ENCODE measurements at regions not wholly inside any gene's neighbourhood (a gene's known extent, or its start where the extent isn't known, plus 50 kb on each side); places are given as distances from the start of the nearest gene placed in this dataset.

DNA sequence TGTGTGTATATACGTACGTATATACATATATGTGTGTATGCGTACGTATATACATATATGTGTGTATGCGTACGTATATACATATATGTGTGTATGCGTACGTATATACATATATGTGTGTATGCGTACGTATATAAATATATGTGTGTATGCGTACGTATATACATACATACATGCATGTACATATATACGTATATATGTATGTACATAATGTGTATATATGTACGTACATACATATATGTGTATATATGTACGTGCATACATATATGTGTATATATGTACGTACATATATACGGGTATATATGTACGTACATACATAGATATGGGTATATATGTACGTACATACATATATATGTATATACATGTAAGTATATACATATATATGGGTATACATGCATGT lies 332.1 kb downstream of the CRPPA start:
- Histone ChIP-seq H3K36me3 (ENCODE audit: control insufficient read depth, insufficient read depth, low read length) (no peaks in the 10 kb centered on the region), H3K9me1 (ENCODE audit: control insufficient read depth, insufficient read depth, low read length) (no peaks in the 10 kb centered on the region), H3K4me1 (replicated peaks in 1 of 2; ENCODE audit: control insufficient read depth in 2 of 2, insufficient read depth in 2 of 2, low read length in 2 of 2) (0 out of 5 replicates have a peak, but pooled peaks cover 0 to 3% of the 10 kb centered on the region in 2 experiments), H3K9me3 (replicated peaks; ENCODE audit: control insufficient read depth, insufficient read depth, low read depth, low read length) (no peaks in the 10 kb centered on the region; the same call in 1 of the 2 replicates), H3K27ac (ENCODE audit: extremely low read depth, low read depth, low read length) (no peak overlapping the region), H3K79me2 (ENCODE audit: control insufficient read depth, insufficient read depth, low read length) (no peaks in the 10 kb centered on the region), H3K27me3 (ENCODE audit: control insufficient read depth in 2 of 2, insufficient read depth in 2 of 2, low read length in 2 of 2) (no peaks in the 10 kb centered on the region), H3K9ac (ENCODE audit: insufficient read depth in 1 of 2, low read depth in 2 of 2, low read length in 2 of 2) (no peak overlapping the region), H2AFZ (ENCODE audit: low read depth, low read length) (no peak overlapping the region), H3K4me2 (ENCODE audit: insufficient read depth, low read length) (no peak overlapping the region), H3K4me3 (no peak overlapping the region), H4K20me1 (replicated peaks; ENCODE audit: control insufficient read depth, insufficient read depth, low read length) (no peaks in the 10 kb centered on the region)
- in situ Hi-C loops (cut with MboI) (loop anchor here (10.0 to 25.0 kb wide), 2 partner anchors 473 to 826 kb away; no protein-coding TSS in a partner anchor), intact Hi-C loops (cut with micrococcal nuclease) (no loop called here)
- DNase-seq (ENCODE audit: extremely low read depth in 1 of 4, low spot score in 3 of 4) (no peak), FAIRE-seq (no peak), ATAC-seq (no peak)
- ChIA-PET POLR2A (no interaction called here), CTCF (ENCODE audit: low intra/inter-chr PET ratio) (no interaction called here)
- WGBS (ENCODE audit: insufficient coverage, low coverage, missing lambda C conversion rate), result 87% methylated on average over 19 of the region's 19 CpGs
- no TSS peak for BruUV-seq (replicated peaks)
- TF ChIP-seq ZNF408 (CRISPR knock-in tag; IDR thresholded peaks at IDR 0.05; ENCODE audit: low read depth) (peak; percentile 84), ZNF277 (CRISPR knock-in tag; IDR thresholded peaks at IDR 0.05; ENCODE audit: borderline replicate concordance) (peak; percentile 93; the same call in 1 of the 2 replicates), NFIX (CRISPR knock-in tag; IDR thresholded peaks at IDR 0.05; ENCODE audit: low read depth) (peak; percentile 64), SLC30A9 (CRISPR knock-in tag; IDR thresholded peaks at IDR 0.05) (peak; percentile 84; the same call in 1 of the 2 replicates), MTF1 (CRISPR knock-in tag; IDR thresholded peaks at IDR 0.05; ENCODE audit: borderline replicate concordance) (peak; percentile 64; the same call in 1 of the 2 replicates), ZNF140 (CRISPR knock-in tag; IDR thresholded peaks at IDR 0.05) (peak; percentile 45; the same call in 1 of the 2 replicates), MTA2 (IDR thresholded peaks at IDR 0.05; ENCODE audit: low read depth) (no peak), GABPB2 (CRISPR knock-in tag; conservative IDR thresholded peaks at IDR 0.05) (0 out of 2 replicates have a peak, but pooled peaks have one; percentile 58), ATF1 (CRISPR knock-in tag; IDR thresholded peaks at IDR 0.05) (no peak), ATF1 (tag; IDR thresholded peaks at IDR 0.05) (no peak), ZNF707 (CRISPR knock-in tag; conservative IDR thresholded peaks at IDR 0.05) (peak; percentile 51), ZNF76 (CRISPR knock-in tag; IDR thresholded peaks at IDR 0.05; ENCODE audit: borderline replicate concordance) (0 out of 2 replicates have a peak, but pooled peaks have one; percentile 26), TAF7 (tag; IDR thresholded peaks at IDR 0.05) (no peak)
- TF ChIP-seq, protein P1, sequence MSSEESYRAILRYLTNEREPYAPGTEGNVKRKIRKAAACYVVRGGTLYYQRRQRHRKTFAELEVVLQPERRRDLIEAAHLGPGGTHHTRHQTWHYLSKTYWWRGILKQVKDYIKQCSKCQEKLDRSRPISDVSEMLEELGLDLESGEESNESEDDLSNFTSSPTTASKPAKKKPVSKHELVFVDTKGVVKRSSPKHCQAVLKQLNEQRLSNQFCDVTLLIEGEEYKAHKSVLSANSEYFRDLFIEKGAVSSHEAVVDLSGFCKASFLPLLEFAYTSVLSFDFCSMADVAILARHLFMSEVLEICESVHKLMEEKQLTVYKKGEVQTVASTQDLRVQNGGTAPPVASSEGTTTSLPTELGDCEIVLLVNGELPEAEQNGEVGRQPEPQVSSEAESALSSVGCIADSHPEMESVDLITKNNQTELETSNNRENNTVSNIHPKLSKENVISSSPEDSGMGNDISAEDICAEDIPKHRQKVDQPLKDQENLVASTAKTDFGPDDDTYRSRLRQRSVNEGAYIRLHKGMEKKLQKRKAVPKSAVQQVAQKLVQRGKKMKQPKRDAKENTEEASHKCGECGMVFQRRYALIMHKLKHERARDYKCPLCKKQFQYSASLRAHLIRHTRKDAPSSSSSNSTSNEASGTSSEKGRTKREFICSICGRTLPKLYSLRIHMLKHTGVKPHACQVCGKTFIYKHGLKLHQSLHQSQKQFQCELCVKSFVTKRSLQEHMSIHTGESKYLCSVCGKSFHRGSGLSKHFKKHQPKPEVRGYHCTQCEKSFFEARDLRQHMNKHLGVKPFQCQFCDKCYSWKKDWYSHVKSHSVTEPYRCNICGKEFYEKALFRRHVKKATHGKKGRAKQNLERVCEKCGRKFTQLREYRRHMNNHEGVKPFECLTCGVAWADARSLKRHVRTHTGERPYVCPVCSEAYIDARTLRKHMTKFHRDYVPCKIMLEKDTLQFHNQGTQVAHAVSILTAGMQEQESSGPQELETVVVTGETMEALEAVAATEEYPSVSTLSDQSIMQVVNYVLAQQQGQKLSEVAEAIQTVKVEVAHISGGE (CRISPR knock-in tag; IDR thresholded peaks at IDR 0.05), result peak in 1 of 3 experiments; percentile 63; a peak in 1 of 6 replicates
